Fibroblast of the aortic adventitia (primary cell): ENCODE measurements at regions not wholly inside any gene's neighbourhood (a gene's known extent, or its start where the extent isn't known, plus 50 kb on each side); places are given as distances from the start of the nearest gene placed in this dataset.
"Not testable (repeated sequence)": the region's sequence is repeated elsewhere in the genome, so short reads cannot be mapped to it uniquely, and the experiment has no call there.

Source experiments
- DNase-seq: peaks from one replicate; pipeline ENCODE4 v3.0.0-alpha.2; 2010; ENCODE audit warnings: low read depth
- H3K4me3 ChIP-seq: 2 replicates; pipeline ENCODE4 v1.5.1; 2011; ENCODE audit warnings: low read depth, mild to moderate bottlenecking, control low read depth, low read length, moderate library complexity
- CTCF ChIP-seq: IDR thresholded peaks from 2 replicates; pipeline ENCODE4 v1.5.1; 2011; ENCODE audit warnings: mild to moderate bottlenecking, low read length, control low read depth, inconsistent platforms; ENCODE audit not compliant: insufficient read depth

DNA sequence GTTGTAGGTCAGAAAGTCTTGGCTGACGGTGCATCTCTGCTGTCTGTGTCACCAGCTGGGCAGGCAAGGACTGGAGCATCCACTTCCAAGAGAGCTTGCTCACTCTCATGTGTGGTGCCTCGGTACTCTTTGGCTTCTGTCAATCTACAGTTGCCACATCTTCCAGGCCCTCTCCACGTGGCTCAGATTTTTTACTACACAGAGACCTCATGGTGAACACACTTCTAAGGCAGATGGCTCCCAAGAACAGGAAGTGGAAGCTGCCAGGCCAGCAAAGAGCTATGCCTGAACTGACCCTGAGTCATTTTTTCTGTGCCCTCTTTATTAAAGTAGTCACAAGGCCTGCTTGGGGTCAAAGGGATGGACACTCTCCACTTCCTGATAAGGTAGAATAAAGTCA is 351.5 kb upstream of the AUTS2 start:
- H3K4me3 ChIP-seq, result no peak overlapping the region
- no peak for DNase-seq
- no peak for TF ChIP-seq CTCF

GRCh38 chr7:69248382-69248828 is 349.9 kb upstream of the AUTS2 start:
- H3K4me3 ChIP-seq, DNase-seq: not testable (repeated sequence)

- no peak overlapping the region for H3K4me3 ChIP-seq
- TF ChIP-seq CTCF, result no peak
- no peak for DNase-seq
Observed at GRCh38 chr7:69250958-69251357, 347.3 kb upstream of the AUTS2 start.

GRCh38 chr7:69254643-69255042 is 343.6 kb upstream of the AUTS2 start:
- TF ChIP-seq CTCF, result no peak
- no peak overlapping the region for H3K4me3 ChIP-seq
- DNase-seq, result no peak

DNA sequence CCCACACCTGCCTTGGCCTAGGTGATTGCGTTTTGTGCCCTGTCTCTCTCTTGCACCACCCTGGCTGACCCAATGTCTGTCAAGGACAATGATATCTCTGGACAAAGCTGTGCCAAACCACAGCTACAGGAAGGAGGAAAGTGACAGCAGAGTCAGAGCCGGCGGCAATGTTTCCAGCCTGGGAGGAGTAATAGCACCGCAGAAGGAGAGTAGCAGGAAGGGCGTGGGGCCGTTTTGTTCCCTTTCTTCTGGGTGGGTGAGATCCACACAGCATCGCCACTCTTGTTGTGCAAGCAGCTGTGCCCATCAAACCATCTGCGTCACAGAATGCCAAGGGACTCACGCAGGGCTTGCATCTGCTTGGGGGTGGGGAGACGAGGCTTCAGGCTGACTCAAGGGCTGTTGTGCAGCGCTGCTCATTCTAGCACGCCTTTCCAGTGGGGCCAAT is 341.6 kb upstream of the AUTS2 start:
- no peak for TF ChIP-seq CTCF
- no peak for DNase-seq
- no peak overlapping the region for H3K4me3 ChIP-seq

DNA sequence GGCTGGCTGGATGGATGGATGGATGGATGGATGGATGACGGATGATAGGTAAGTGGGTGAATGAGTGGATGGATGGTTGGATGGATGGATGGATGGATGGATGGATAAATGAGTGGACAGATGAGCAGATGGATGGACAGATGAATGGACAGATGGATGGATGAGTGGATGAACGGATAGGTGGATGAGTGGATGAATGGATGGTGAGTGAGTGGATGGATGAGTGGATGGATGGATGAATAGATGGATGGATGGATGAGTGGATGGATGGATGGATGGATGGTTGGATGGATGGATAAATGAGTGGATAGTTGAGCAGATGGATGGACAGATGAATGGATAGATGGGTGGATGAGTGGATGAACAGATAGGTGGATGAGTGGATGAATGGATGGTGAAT is 340.7 kb upstream of the AUTS2 start:
- no peak for TF ChIP-seq CTCF
- no peak for DNase-seq

DNA sequence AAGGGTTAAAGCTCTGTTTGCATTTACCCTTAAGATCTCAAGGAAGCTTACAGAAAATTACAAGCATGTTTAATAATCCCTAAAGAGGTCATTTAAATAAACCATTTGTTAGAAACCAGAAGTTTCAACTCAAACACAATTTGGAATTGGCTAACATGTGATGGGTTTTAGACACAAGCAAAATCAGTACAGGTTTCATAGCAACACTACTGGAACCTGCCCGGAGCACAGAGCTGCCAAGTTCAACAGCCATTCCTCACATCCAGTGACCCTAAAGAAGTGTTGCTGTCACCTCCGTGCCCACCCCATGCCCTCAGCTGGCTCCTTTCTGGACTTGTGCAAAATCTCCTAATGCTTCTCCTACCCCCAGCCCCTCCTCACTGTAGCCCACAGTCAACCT is 338.8 kb upstream of the AUTS2 start:
- no peak for DNase-seq
- TF ChIP-seq CTCF, result no peak
- H3K4me3 ChIP-seq, result no peak overlapping the region

More for the DNA sequence above, 340.7 kb upstream of the AUTS2 start:
- no peak overlapping the region for H3K4me3 ChIP-seq

DNA sequence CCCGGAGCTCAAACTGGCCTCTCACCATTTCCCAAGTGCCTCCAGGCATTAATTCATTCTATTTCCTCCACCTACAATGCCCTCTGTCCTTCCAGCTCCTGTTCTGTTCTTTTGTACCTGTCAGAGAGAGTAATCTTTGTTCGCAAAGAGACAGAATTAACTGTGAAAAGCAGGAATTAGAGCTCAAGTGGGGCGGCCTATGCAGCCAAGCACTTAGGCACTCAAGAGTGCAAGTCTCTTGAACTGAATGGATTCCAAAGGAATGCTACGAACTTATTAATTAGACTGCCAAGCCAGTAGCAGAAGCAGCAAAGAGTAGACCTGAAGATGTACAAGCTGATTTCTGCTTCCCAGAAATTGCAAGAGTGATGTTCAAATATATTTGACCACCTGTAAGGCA is 338.3 kb upstream of the AUTS2 start:
- H3K4me3 ChIP-seq, result no peak overlapping the region
- no peak for TF ChIP-seq CTCF
- no peak for DNase-seq
